K562 (cell line): ENCODE measurements at regions not wholly inside any gene's neighbourhood (a gene's known extent, or its start where the extent isn't known, plus 50 kb on each side); places are given as distances from the start of the nearest gene placed in this dataset.

Experiments
- AFF4 ChIP-seq: sonication (generic); formaldehyde crosslinking; IDR thresholded peaks from 2 replicates; pipeline ENCODE4 v1.8.0; 2023; ENCODE audit warnings: mild to moderate bottlenecking, missing genetic modification reagents
- ASH1L ChIP-seq: fragments of 450-650 bp; IDR thresholded peaks from 2 replicates; pipeline ENCODE4 v1.6.1; 2018; ENCODE audit warnings: borderline replicate concordance, mild to moderate bottlenecking, low read depth; ENCODE audit not compliant: partially characterized antibody
- DIDO1 ChIP-seq: fragments of 450-650 bp; IDR thresholded peaks from 2 replicates; pipeline ENCODE4 v1.6.1; 2016; ENCODE audit warnings: low read depth, missing biosample characterization, missing genetic modification characterization
- FOSL1 ChIP-seq: fragments of 200-800 bp; sonication (Bioruptor generic); conservative IDR thresholded peaks from 2 replicates; pipeline ENCODE4 v1.6.1; 2016; ENCODE audit warnings: missing genetic modification characterization, missing compliant biosample characterization
- FUS ChIP-seq: fragments of 200-400 bp; formaldehyde crosslinking; optimal IDR thresholded peaks from 2 replicates; pipeline ENCODE3; 2017; ENCODE audit warnings: low read depth, low read length
- KDM2B ChIP-seq: fragments of 250-450 bp; sonication (Bioruptor Pico); IDR thresholded peaks from 2 replicates; pipeline ENCODE4 v1.8.0; 2021; ENCODE audit warnings: mild to moderate bottlenecking, moderate library complexity
- MAFF ChIP-seq: IDR thresholded peaks from 2 replicates; pipeline ENCODE4 v1.6.1; 2012; ENCODE audit warnings: low read length, improper control_type of control experiment
- MTF1 ChIP-seq: fragments of 250-450 bp; sonication (Bioruptor Pico); IDR thresholded peaks from 2 replicates; pipeline ENCODE4 v1.9.0; 2021; ENCODE audit warnings: moderate library complexity, mild to moderate bottlenecking, inconsistent platforms, borderline replicate concordance
- ZMIZ1 ChIP-seq, 2 experiments: fragments of 150-350 bp in 1 of 2; IDR thresholded peaks; 2 replicates each; pipeline ENCODE4 v1.6.1; 2012 to 2016; ENCODE audit warnings: low read depth in 2 of 2, low read length in 2 of 2, mild to moderate bottlenecking in 1 of 2, moderate library complexity in 1 of 2
- ZNF140 ChIP-seq: fragments of 250-450 bp; sonication (Bioruptor Pico); IDR thresholded peaks from 2 replicates; pipeline ENCODE4 v1.8.0; 2021; ENCODE audit warnings: moderate library complexity, mild to moderate bottlenecking, inconsistent platforms
- ZNF551 ChIP-seq: fragments of 250-450 bp; sonication (Bioruptor Pico); IDR thresholded peaks from 2 replicates; pipeline ENCODE4 v1.5.0; 2021; ENCODE audit warnings: mild to moderate bottlenecking, moderate library complexity
- TF ChIP-seq, protein P1 (sequence below): fragments of 250-450 bp; sonication (Bioruptor Pico); IDR thresholded peaks from 2 replicates; pipeline ENCODE4 v1.5.0; 2021; ENCODE audit warnings: mild to moderate bottlenecking, borderline replicate concordance
- TF ChIP-seq, protein P2 (sequence below): IDR thresholded peaks from 3 replicates; pipeline ENCODE4 v1.6.1; 2011; ENCODE audit warnings: borderline replicate concordance, mild to moderate bottlenecking; ENCODE audit not compliant: insufficient read length, insufficient read depth

- TF ChIP-seq, protein P1, sequence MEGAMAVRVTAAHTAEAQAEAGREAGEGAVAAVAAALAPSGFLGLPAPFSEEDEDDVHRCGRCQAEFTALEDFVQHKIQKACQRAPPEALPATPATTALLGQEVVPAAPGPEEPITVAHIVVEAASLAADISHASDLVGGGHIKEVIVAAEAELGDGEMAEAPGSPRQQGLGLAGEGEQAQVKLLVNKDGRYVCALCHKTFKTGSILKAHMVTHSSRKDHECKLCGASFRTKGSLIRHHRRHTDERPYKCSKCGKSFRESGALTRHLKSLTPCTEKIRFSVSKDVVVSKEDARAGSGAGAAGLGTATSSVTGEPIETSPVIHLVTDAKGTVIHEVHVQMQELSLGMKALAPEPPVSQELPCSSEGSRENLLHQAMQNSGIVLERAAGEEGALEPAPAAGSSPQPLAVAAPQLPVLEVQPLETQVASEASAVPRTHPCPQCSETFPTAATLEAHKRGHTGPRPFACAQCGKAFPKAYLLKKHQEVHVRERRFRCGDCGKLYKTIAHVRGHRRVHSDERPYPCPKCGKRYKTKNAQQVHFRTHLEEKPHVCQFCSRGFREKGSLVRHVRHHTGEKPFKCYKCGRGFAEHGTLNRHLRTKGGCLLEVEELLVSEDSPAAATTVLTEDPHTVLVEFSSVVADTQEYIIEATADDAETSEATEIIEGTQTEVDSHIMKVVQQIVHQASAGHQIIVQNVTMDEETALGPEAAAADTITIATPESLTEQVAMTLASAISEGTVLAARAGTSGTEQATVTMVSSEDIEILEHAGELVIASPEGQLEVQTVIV (CRISPR knock-in tag), result no peak
- no peak for TF ChIP-seq ZMIZ1 (IDR thresholded peaks at IDR 0.05; ENCODE audit: low read depth in 2 of 2, low read length in 2 of 2)
- no peak for TF ChIP-seq ASH1L
- TF ChIP-seq MAFF, result no peak
- TF ChIP-seq FUS, result no peak
- TF ChIP-seq KDM2B (CRISPR knock-in tag), result no peak
- TF ChIP-seq ZNF140 (CRISPR knock-in tag), result no peak
- TF ChIP-seq DIDO1 (tag), result no peak
- TF ChIP-seq FOSL1 (tag), result no peak
- TF ChIP-seq AFF4 (CRISPR knock-in tag), result no peak
- no peak for TF ChIP-seq ZNF551 (CRISPR knock-in tag)
- TF ChIP-seq, protein P2, sequence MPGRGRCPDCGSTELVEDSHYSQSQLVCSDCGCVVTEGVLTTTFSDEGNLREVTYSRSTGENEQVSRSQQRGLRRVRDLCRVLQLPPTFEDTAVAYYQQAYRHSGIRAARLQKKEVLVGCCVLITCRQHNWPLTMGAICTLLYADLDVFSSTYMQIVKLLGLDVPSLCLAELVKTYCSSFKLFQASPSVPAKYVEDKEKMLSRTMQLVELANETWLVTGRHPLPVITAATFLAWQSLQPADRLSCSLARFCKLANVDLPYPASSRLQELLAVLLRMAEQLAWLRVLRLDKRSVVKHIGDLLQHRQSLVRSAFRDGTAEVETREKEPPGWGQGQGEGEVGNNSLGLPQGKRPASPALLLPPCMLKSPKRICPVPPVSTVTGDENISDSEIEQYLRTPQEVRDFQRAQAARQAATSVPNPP, result no peak
- TF ChIP-seq MTF1 (CRISPR knock-in tag), result no peak
These were observed 92.2 kb downstream of the CMC2 start (continued) for GRCh38 chr16:80914379-80915078.
